Stimulated activated CD4-positive, alpha-beta T cell treated with anti-CD3 and anti-CD28 coated beads, Interleukin-1b, Interleukin-23, amount 100 ng/mL, for 4 hours (primary cell): ENCODE measurements at regions not wholly inside any gene's neighbourhood (a gene's known extent, or its start where the extent isn't known, plus 50 kb on each side); places are given as distances from the start of the nearest gene placed in this dataset.
"Not testable (repeated sequence)": the region's sequence is repeated elsewhere in the genome, so short reads cannot be mapped to it uniquely, and the experiment has no call there.

Experiments
- DNase-seq, 2 donors: peaks; one replicate each; pipeline ENCODE4 v3.0.0-alpha.2; 2020; ENCODE audit warnings: low read depth in 2 of 2

- no peak for DNase-seq
Observed at GRCh38 chr3:72536878-72537267, 311.4 kb downstream of the SHQ1 start.

DNA sequence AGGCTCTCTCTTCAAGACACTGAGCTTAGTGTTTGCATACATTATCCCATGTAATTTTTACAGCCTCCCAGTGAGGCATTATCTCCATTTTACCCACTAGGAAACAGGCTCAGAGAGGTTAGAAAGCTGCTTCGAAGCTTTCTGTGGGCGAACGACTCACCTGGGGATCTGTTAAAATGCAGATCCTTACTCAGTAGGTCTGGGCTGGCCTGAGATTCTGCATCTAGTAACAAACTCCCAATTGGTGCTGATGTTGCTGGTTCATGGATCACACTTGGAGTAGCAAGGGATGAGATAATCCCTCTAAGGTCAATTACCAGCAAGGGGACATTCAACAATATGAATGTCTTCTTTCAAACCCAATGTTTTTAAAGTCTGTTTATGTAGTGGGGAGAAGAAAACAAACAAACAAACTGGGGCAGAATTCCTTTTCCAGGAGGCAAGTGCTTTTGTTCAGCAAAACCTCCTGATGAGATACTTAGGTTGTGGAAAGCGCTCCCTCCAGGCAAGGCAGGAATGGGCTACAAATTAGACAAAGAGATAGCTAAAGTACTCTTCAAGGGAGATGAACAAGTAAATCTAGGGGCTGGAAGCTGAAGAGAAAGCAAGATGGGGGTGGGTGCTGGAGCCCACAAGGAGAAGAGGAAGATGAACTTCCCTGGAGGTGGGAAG is 311.9 kb downstream of the SHQ1 start:
- DNase-seq, result no peak

DNA sequence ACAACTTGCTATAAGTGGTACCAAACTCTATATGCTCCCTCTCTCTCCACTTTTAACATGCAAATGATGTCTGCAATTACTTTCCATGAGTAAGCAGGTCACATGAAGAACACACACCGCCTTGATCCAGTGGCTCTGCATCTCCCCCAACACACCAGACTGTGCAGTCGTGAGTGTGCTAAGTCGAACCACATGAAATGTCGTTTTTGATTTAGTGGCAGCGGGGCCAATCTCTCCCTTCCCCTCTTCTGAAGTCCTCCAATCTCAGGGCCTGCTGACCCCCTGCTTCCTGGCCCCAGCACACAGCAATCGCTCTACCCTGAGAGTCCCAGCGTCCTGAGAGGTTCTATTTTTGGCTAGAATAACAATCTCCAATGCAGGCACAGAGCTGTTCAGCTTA is 312.5 kb downstream of the SHQ1 start:
- DNase-seq, result no peak

- DNase-seq, result no peak
Observed at GRCh38 chr3:72533591-72534473, 314.4 kb downstream of the SHQ1 start.

GRCh38 chr3:72530426-72530825 is 317.8 kb downstream of the SHQ1 start:
- DNase-seq, result no peak

- no peak for DNase-seq
Observed at GRCh38 chr3:72529081-72529480, 319.2 kb downstream of the SHQ1 start.

DNA sequence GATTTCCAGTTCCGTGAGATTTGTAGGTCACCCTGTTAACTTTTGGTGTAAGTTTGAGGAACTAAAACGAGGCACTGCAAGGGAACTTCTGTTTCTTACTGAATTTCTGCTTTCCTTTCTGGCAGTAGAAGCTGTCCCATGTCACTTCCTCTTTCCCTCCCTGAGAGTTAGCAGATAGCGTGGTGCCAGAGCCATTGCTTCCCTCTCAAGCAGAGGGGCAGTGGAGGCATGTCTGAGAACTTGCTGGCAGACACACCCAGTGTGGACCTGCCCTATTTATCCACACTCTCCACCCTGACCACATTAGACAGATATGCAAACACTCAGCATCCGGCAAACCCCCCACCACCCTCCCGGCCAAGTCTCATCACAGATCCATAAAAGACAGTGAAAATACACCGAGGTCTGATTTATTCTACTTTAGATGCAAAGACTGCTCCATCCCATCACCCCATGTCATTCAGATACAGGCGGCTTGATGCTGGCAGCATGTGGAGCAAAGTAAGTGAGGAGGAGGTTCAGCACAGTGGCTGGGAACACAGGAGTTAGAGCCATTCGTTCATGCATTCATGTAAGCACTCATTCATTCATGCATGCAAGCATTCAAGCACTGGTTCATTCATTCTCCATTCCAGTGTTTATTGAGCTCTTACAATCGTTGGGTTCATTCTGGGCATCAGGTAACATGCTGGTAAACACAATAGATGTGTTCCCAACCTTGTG is 324.7 kb downstream of the SHQ1 start:
- DNase-seq, result no peak

GRCh38 chr3:72520690-72521308 is 327.4 kb downstream of the SHQ1 start:
- DNase-seq, result peak in 1 of 2 donors; percentile 30

GRCh38 chr3:72519946-72520604 is 328.2 kb downstream of the SHQ1 start:
- no peak for DNase-seq

- no peak for DNase-seq
Observed at GRCh38 chr3:72517921-72518424, 330.3 kb downstream of the SHQ1 start.

DNA sequence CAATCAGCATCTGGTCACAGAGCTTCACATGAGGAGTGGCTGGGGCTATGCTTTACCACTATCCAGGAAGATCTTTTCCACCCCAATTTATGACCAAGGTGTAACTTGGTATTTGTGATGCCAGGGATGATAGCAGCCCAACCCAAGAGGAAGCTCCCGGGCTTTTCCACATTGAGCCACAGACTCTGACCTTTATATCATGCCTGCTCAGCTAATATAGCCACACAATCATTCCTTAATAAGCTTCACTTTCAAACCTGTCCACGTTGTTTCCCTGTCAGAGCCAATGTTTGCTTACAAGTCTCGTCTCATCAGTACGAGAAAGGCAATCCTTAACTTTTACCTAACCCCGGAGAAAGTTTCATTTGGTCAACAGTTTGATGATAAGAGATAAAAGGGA is 330.9 kb downstream of the SHQ1 start:
- no peak for DNase-seq

- DNase-seq, result no peak
Observed at GRCh38 chr3:72516361-72516760, 331.9 kb downstream of the SHQ1 start.

DNA sequence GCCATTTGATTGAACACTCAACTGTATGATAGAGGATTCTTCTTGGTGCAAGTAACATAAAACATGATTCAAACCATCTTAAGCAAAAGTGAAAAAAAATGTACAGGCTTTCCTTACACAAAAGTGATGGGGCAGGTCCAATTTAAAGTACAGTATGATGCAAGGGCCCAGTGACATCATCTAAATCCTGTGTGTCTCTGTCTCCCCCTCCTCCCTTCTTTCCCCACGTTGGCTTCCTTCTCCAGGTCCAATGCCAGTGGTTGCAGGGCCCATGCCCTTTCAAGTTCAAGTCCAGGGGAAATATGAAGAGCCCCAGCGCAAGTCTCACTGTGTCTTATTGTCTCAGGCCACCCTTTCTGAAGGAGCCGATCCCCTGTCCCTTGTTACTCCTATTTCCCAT is 332.3 kb downstream of the SHQ1 start:
- no peak for DNase-seq

GRCh38 chr3:72515281-72515680 is 333.0 kb downstream of the SHQ1 start:
- no peak for DNase-seq

GRCh38 chr3:72510247-72510646 is 338.0 kb downstream of the SHQ1 start:
- no peak for DNase-seq

GRCh38 chr3:72505539-72506405 is 342.5 kb downstream of the SHQ1 start:
- no peak for DNase-seq

- not testable (repeated sequence) for DNase-seq
Observed at GRCh38 chr3:72497501-72497900, 350.7 kb downstream of the SHQ1 start.

DNA sequence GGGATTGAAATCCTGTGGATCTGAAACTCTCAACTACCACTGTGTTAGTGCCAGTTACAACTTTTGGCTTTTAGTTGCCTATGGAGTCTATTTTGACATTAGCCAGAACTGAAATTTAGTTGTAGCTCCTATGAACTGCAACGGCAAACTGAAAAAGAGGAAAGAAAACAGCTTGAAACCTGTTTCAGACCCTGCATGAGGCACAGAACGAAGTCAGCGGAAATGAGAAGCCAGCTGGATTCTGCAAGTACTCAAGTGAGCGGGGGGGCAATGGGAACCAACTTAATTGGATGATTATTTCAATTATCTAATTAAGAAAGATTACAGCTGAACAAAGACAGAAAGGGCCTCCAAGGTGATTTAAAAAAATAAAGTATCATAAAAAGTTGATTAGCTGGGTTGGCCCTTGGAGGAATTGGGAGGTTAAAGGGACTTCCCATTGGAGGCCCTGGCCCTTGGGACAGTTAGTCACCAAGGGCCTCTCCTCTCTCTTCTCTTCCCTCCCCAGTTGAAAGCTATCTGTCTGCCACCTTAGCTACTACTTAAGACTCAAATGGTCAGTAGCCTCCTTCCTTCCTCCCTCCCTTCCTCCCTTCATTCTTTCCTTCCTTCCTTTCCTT is 352.1 kb downstream of the SHQ1 start:
- no peak for DNase-seq

- DNase-seq, result no peak
Observed at GRCh38 chr3:72494626-72495025, 353.6 kb downstream of the SHQ1 start.

DNA sequence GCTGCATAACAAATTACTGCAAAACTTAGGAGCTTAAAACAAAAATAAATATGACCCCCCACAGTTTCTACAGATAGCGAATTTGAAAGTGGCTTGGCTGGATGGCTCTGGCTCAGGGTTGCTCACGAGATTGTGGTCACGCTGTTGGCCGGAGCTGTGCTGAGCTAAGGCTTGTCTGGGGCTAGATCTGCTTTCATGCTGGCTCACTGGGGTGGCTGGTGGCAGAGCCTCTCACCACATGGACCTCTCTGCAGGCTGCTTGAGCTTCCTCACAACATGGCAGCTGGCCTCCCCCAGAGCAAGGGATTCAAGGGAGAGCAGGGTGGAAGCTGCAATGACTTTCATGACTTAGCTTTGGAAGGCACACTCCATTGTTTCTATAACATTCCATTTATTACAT is 354.1 kb downstream of the SHQ1 start:
- DNase-seq, result no peak
